ENCODE measurements at regions not wholly inside any gene's neighbourhood (a gene's known extent, or its start where the extent isn't known, plus 50 kb on each side); places are given as distances from the start of the nearest gene placed in this dataset.
"Not testable (repeated sequence)": the region's sequence is repeated elsewhere in the genome, so short reads cannot be mapped to it uniquely, and the experiment has no call there.

DNA sequence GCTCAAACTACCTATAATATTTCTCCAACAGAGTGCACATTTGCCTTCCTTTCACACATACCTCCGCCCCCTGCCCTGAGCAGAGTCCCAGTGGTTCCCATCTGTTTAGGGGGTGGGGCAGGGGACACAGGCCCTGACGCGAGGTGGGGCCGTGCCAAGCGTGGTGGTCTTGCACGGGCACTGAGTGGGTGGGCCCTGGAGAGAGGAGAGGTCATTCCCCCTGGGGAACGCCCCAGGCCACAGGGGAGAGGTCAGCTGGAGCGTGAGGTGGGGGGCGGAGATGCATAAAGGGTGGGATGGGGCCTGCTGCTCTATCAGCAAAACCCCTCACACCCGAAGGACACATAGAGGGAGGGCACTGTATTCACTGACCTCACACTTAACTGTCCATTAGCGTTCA is 441.9 kb downstream of the TMEM121 start:
- H3K79me2 ChIP-seq (ENCODE audit: insufficient read depth) = no peaks in the 10 kb centered on the region
- no peak overlapping the region for H3K4me2 ChIP-seq (ENCODE audit: unreplicated experiment)
- H3K4me3 ChIP-seq = no peak overlapping the region
- H3K9me2 ChIP-seq (ENCODE audit: insufficient read depth) = no peaks in the 10 kb centered on the region
- no peaks in the 10 kb centered on the region for H3K4me1 ChIP-seq (ENCODE audit: insufficient read depth)
- H2AFZ ChIP-seq = no peak overlapping the region
- WGBS, 2 experiments (ENCODE audit: low coverage in 1 of 2, low lambda C conversion rate in 2 of 2, missing lambda C conversion rate in 2 of 2) = 13 to 20% methylated on average over 10 to 11 of the region's 11 CpGs
- H4K20me1 ChIP-seq (ENCODE audit: insufficient read depth) = no peaks in the 10 kb centered on the region
- no peak overlapping the region for H3K27ac ChIP-seq
- TF ChIP-seq EZH2phosphoT487 (IDR thresholded peaks at IDR 0.05; ENCODE audit: insufficient read depth, low read depth) (no peak), EZH2 (IDR thresholded peaks at IDR 0.05; ENCODE audit: insufficient read depth, poor library complexity, severe bottlenecking) (no peak)
- no peaks in the 10 kb centered on the region for H3F3A ChIP-seq (ENCODE audit: insufficient read depth)
- H3K36me3 ChIP-seq (ENCODE audit: low read depth) = no peaks in the 10 kb centered on the region
- in situ Hi-C loops (cut with MboI) = no loop called here
- DNase-seq = no peak
- H3K27me3 ChIP-seq (replicated peaks; ENCODE audit: insufficient read depth) = no peaks in the 10 kb centered on the region
- H3K9me3 ChIP-seq (ENCODE audit: low read depth) = no peaks in the 10 kb centered on the region
- no peak overlapping the region for H3K9ac ChIP-seq

DNA sequence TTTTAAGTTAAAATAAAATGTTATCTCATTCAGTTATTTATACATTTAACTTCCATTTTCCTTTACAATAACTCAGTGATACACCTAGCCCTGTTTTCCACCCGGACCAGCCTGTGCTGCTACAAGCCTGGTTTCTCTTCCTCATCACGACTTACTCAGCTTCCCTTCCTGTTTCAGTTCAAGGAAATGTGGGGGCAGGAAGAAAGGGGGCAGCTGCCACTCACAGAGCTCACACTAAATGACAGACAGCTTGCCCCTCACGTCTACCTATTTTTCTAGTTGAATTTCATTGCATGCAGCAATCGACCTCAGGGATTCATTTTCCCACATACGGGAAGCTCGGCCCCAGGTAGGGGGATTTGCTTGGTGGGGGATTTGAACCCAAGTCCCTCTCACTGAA is 442.6 kb downstream of the TMEM121 start:
- DNase-seq; H3K9ac ChIP-seq; H3K27me3 ChIP-seq (replicated peaks; ENCODE audit: insufficient read depth); in situ Hi-C loops (cut with MboI); H3K4me2 ChIP-seq (ENCODE audit: unreplicated experiment); H3K36me3 ChIP-seq (ENCODE audit: low read depth); H2AFZ ChIP-seq; H3F3A ChIP-seq (ENCODE audit: insufficient read depth); H3K4me3 ChIP-seq; H4K20me1 ChIP-seq (ENCODE audit: insufficient read depth); H3K9me2 ChIP-seq (ENCODE audit: insufficient read depth); H3K27ac ChIP-seq; H3K9me3 ChIP-seq (ENCODE audit: low read depth); H3K79me2 ChIP-seq (ENCODE audit: insufficient read depth); H3K4me1 ChIP-seq (ENCODE audit: insufficient read depth): not testable (repeated sequence)
- 14 to 16% methylated on average over 6 of the region's 6 CpGs for WGBS, 2 experiments (ENCODE audit: low coverage in 1 of 2, low lambda C conversion rate in 2 of 2, missing lambda C conversion rate in 2 of 2)

DNA sequence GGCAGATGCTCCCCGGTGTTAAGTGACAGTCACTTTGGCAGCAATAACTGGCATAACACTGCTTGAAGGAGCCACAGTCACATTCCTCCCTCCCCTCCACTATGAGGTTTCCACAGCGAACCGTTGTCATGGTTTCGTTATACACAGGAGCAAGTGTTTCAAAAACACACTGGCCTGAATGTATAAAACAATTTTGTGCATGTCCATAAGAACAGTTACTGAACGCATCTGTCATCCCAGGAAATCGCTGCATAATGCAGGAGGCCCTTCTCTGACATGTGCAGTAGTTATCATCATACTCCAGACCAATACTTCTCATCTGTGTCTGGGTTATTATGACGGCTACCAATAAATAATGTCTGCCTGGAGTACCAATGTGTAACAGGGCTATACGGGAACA is 444.4 kb downstream of the TMEM121 start:
- H3K27ac ChIP-seq; in situ Hi-C loops (cut with MboI); H3K9ac ChIP-seq; H3K36me3 ChIP-seq (ENCODE audit: low read depth); H3K79me2 ChIP-seq (ENCODE audit: insufficient read depth); H2AFZ ChIP-seq; H3K4me1 ChIP-seq (ENCODE audit: insufficient read depth); DNase-seq; H3K27me3 ChIP-seq (replicated peaks; ENCODE audit: insufficient read depth); H3K9me3 ChIP-seq (ENCODE audit: low read depth); H4K20me1 ChIP-seq (ENCODE audit: insufficient read depth); H3F3A ChIP-seq (ENCODE audit: insufficient read depth); H3K4me3 ChIP-seq; H3K4me2 ChIP-seq (ENCODE audit: unreplicated experiment); H3K9me2 ChIP-seq (ENCODE audit: insufficient read depth): not testable (repeated sequence)
- WGBS, 2 experiments (ENCODE audit: low coverage in 1 of 2, low lambda C conversion rate in 2 of 2, missing lambda C conversion rate in 2 of 2) = 42 to 51% methylated on average over 8 of the region's 8 CpGs

DNA sequence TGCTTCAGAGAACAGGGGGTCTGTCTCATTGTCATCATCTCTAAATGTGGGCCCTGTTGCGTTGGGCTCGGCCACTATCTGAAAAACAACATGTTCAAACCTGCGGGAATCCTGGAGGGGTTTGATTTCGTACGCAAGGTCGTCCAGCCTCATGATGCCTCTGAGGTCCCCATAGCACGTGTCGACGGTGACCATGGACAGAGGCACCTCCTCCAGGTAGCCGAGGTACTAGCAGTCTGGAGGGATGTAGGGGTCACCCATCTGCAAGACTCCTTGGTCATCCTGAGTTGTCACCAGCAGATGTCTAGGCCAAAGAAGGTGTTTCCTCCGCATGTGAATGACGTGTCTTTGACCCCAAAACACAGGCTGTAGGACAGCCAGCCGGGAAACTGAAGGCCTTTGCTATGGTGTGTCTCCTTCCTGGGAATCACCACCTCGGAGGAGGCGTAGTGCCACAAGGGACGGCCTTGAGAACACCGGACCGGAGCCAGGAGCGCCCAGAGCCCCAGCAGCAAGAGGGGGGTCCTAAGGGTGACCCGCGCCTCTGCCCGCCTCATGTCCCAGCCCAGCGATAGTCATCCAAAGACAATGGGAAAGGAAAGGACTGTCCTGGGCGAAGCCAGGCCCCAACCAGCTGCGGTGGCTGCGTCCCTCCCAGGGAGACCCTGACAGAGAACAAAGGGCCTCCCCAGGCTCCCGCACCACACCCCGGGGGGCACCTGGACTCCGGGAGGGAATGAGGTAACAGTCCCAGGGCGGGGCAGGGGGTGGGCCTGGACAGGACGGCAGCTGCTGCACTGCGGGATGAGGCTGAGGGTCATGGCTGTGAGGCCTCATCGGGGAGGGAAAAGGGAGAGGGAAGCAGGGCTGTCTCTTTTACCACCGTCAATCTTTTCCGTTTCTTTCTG is 445.5 kb downstream of the TMEM121 start:
- H3K27ac ChIP-seq = no peak overlapping the region
- H3K27me3 ChIP-seq (replicated peaks; ENCODE audit: insufficient read depth) = no peaks in the 10 kb centered on the region
- no peak overlapping the region for H3K4me3 ChIP-seq
- no peak for TF ChIP-seq EZH2phosphoT487 (IDR thresholded peaks at IDR 0.05; ENCODE audit: insufficient read depth, low read depth)
- no peak for TF ChIP-seq EZH2 (IDR thresholded peaks at IDR 0.05; ENCODE audit: insufficient read depth, poor library complexity, severe bottlenecking)
- H3K4me2 ChIP-seq (ENCODE audit: unreplicated experiment) = no peak overlapping the region
- H3K9me2 ChIP-seq (ENCODE audit: insufficient read depth) = no peaks in the 10 kb centered on the region
- no peaks in the 10 kb centered on the region for H3K9me3 ChIP-seq (ENCODE audit: low read depth)
- in situ Hi-C loops (cut with MboI) = no loop called here
- WGBS, 2 experiments (ENCODE audit: low coverage in 1 of 2, low lambda C conversion rate in 2 of 2, missing lambda C conversion rate in 2 of 2) = 54 to 59% methylated on average over 30 to 34 of the region's 35 CpGs
- H3K4me1 ChIP-seq (ENCODE audit: insufficient read depth) = no peaks in the 10 kb centered on the region
- no peaks in the 10 kb centered on the region for H4K20me1 ChIP-seq (ENCODE audit: insufficient read depth)
- no peak overlapping the region for H2AFZ ChIP-seq
- DNase-seq = no peak
- no peaks in the 10 kb centered on the region for H3K36me3 ChIP-seq (ENCODE audit: low read depth)
- no peaks in the 10 kb centered on the region for H3F3A ChIP-seq (ENCODE audit: insufficient read depth)
- H3K9ac ChIP-seq = no peak overlapping the region
- H3K79me2 ChIP-seq (ENCODE audit: insufficient read depth) = no peaks in the 10 kb centered on the region

DNA sequence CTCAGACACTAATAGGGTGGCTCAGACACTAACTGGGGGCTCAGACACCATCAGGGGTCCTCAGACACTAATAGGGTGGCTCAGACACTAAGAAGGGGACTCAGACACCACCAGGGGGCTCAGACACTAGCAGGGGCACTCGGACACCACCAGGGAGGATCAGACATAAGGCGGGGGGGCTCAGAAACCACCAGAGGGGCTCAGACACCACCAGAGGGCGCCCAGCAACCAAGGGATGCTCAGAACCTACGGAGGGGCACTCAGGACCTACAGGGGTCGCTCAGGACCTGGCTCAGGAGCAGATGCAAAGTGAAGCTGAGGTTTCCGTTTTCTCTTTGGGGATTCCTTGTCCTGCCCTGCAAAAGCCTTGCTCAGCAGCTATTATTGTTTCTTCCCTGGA is 448.5 kb downstream of the TMEM121 start:
- H3F3A ChIP-seq (ENCODE audit: insufficient read depth) = no peaks in the 10 kb centered on the region
- in situ Hi-C loops (cut with MboI) = no loop called here
- no peak overlapping the region for H3K4me3 ChIP-seq
- H2AFZ ChIP-seq = no peak overlapping the region
- no peak overlapping the region for H3K27ac ChIP-seq
- H3K79me2 ChIP-seq (ENCODE audit: insufficient read depth) = no peaks in the 10 kb centered on the region
- H4K20me1 ChIP-seq (ENCODE audit: insufficient read depth) = no peaks in the 10 kb centered on the region
- H3K9ac ChIP-seq = no peak overlapping the region
- no peaks in the 10 kb centered on the region for H3K27me3 ChIP-seq (replicated peaks; ENCODE audit: insufficient read depth)
- H3K9me2 ChIP-seq (ENCODE audit: insufficient read depth) = no peaks in the 10 kb centered on the region
- no peaks in the 10 kb centered on the region for H3K4me1 ChIP-seq (ENCODE audit: insufficient read depth)
- no peaks in the 10 kb centered on the region for H3K36me3 ChIP-seq (ENCODE audit: low read depth)
- TF ChIP-seq EZH2phosphoT487 (IDR thresholded peaks at IDR 0.05; ENCODE audit: insufficient read depth, low read depth) (no peak), EZH2 (IDR thresholded peaks at IDR 0.05; ENCODE audit: insufficient read depth, poor library complexity, severe bottlenecking) (no peak)
- H3K9me3 ChIP-seq (ENCODE audit: low read depth) = no peaks in the 10 kb centered on the region
- WGBS, 2 experiments (ENCODE audit: low coverage in 1 of 2, low lambda C conversion rate in 2 of 2, missing lambda C conversion rate in 2 of 2) = 9 to 11% methylated on average over 5 to 6 of the region's 6 CpGs
- DNase-seq = no peak
- no peak overlapping the region for H3K4me2 ChIP-seq (ENCODE audit: unreplicated experiment)
